ENCODE measurements at regions not wholly inside any gene's neighbourhood (a gene's known extent, or its start where the extent isn't known, plus 50 kb on each side); places are given as distances from the start of the nearest gene placed in this dataset.

- H3K36me3 ChIP-seq (ENCODE audit: insufficient read depth, low read length): no peaks in the 10 kb centered on the region
- H3K4me3 Mint-ChIP-seq: no peak overlapping the region
Observed at GRCh38 chr6:48570656-48571055, 459.7 kb upstream of the PTCHD4 start.

GRCh38 chr6:48568856-48569255 is 457.9 kb upstream of the PTCHD4 start:
- CTCF ChIA-PET: no interaction called here

More at GRCh38 chr6:48570656-48571055, 459.7 kb upstream of the PTCHD4 start:
- Mint-ChIP-seq H3K4me1 (no peaks in the 10 kb centered on the region), H3K27ac (no peak overlapping the region), H3K27me3 (no peaks in the 10 kb centered on the region), H3K9me3 (peaks cover 0 to 34% (median 8%) of the 10 kb centered on the region in 5 donors), H3K36me3 (no peaks in the 10 kb centered on the region)
- ChIA-PET POLR2A (no interaction called here), CTCF (no interaction called here)
- H3K4me1 ChIP-seq (ENCODE audit: insufficient read depth, low read length): no peaks in the 10 kb centered on the region
- no peak for DNase-seq
- no peak overlapping the region for H3K4me3 ChIP-seq (ENCODE audit: low read length)
- no peaks in the 10 kb centered on the region for H3K27me3 ChIP-seq (ENCODE audit: insufficient read depth, low read length, poor library complexity, severe bottlenecking)
- no peaks in the 10 kb centered on the region for H3K9me3 ChIP-seq (ENCODE audit: low read length)
- no peak overlapping the region for H3K27ac ChIP-seq (ENCODE audit: low read depth, low read length)

GRCh38 chr6:48567016-48567415 is 456.0 kb upstream of the PTCHD4 start:
- H3K27me3 ChIP-seq (ENCODE audit: insufficient read depth, low read length, poor library complexity, severe bottlenecking): no peaks in the 10 kb centered on the region
- peaks cover 4 to 29% (median 7%) of the 10 kb centered on the region in 5 donors for H3K9me3 Mint-ChIP-seq

More at GRCh38 chr6:48568856-48569255, 457.9 kb upstream of the PTCHD4 start:
- no peaks in the 10 kb centered on the region for H3K4me1 ChIP-seq (ENCODE audit: insufficient read depth, low read length)
- H3K27me3 ChIP-seq (ENCODE audit: insufficient read depth, low read length, poor library complexity, severe bottlenecking): no peaks in the 10 kb centered on the region
- H3K36me3 ChIP-seq (ENCODE audit: insufficient read depth, low read length): no peaks in the 10 kb centered on the region
- H3K9me3 ChIP-seq (ENCODE audit: low read length): no peaks in the 10 kb centered on the region
- DNase-seq: no peak
- Mint-ChIP-seq H3K4me1 (no peaks in the 10 kb centered on the region), H3K36me3 (no peaks in the 10 kb centered on the region), H3K9me3 (peaks cover 0 to 36% (median 7%) of the 10 kb centered on the region in 5 donors), H3K27ac (no peak overlapping the region), H3K27me3 (no peaks in the 10 kb centered on the region), H3K4me3 (no peak overlapping the region)
- POLR2A ChIA-PET: no interaction called here
- no peak overlapping the region for H3K4me3 ChIP-seq (ENCODE audit: low read length)
- H3K27ac ChIP-seq (ENCODE audit: low read depth, low read length): no peak overlapping the region

GRCh38 chr6:48564036-48564820 is 453.2 kb upstream of the PTCHD4 start:
- no peaks in the 10 kb centered on the region for H3K27me3 ChIP-seq (ENCODE audit: insufficient read depth, low read length, poor library complexity, severe bottlenecking)

More at GRCh38 chr6:48567016-48567415, 456.0 kb upstream of the PTCHD4 start:
- H3K36me3 ChIP-seq (ENCODE audit: insufficient read depth, low read length): no peaks in the 10 kb centered on the region
- no peak for DNase-seq
- Mint-ChIP-seq H3K36me3 (no peaks in the 10 kb centered on the region), H3K4me1 (no peaks in the 10 kb centered on the region), H3K27ac (no peak overlapping the region), H3K27me3 (no peaks in the 10 kb centered on the region), H3K4me3 (no peak overlapping the region)
- H3K9me3 ChIP-seq (ENCODE audit: low read length): no peaks in the 10 kb centered on the region
- ChIA-PET POLR2A (no interaction called here), CTCF (no interaction called here)
- H3K27ac ChIP-seq (ENCODE audit: low read depth, low read length): no peak overlapping the region
- no peak overlapping the region for H3K4me3 ChIP-seq (ENCODE audit: low read length)
- no peaks in the 10 kb centered on the region for H3K4me1 ChIP-seq (ENCODE audit: insufficient read depth, low read length)

GRCh38 chr6:48563433-48563832 is 452.4 kb upstream of the PTCHD4 start:
- Mint-ChIP-seq H3K27me3 (no peaks in the 10 kb centered on the region), H3K27ac (no peak overlapping the region), H3K9me3 (peaks cover 3 to 14% (median 4%) of the 10 kb centered on the region in 5 donors), H3K4me3 (no peak overlapping the region), H3K4me1 (no peaks in the 10 kb centered on the region), H3K36me3 (no peaks in the 10 kb centered on the region)
- H3K36me3 ChIP-seq (ENCODE audit: insufficient read depth, low read length): no peaks in the 10 kb centered on the region
- no peak overlapping the region for H3K4me3 ChIP-seq (ENCODE audit: low read length)
- no peak for DNase-seq
- H3K4me1 ChIP-seq (ENCODE audit: insufficient read depth, low read length): no peaks in the 10 kb centered on the region
- no peaks in the 10 kb centered on the region for H3K27me3 ChIP-seq (ENCODE audit: insufficient read depth, low read length, poor library complexity, severe bottlenecking)
- H3K27ac ChIP-seq (ENCODE audit: low read depth, low read length): no peak overlapping the region
- ChIA-PET CTCF (no interaction called here), POLR2A (no interaction called here)
- H3K9me3 ChIP-seq (ENCODE audit: low read length): no peaks in the 10 kb centered on the region

More at GRCh38 chr6:48564036-48564820, 453.2 kb upstream of the PTCHD4 start:
- Mint-ChIP-seq H3K4me1 (no peaks in the 10 kb centered on the region), H3K36me3 (no peaks in the 10 kb centered on the region), H3K4me3 (no peak overlapping the region), H3K27me3 (no peaks in the 10 kb centered on the region), H3K9me3 (peaks cover 4 to 17% (median 6%) of the 10 kb centered on the region in 5 donors), H3K27ac (no peak overlapping the region)
- ChIA-PET CTCF (no interaction called here), POLR2A (no interaction called here)
- no peaks in the 10 kb centered on the region for H3K4me1 ChIP-seq (ENCODE audit: insufficient read depth, low read length)
- H3K36me3 ChIP-seq (ENCODE audit: insufficient read depth, low read length): no peaks in the 10 kb centered on the region
- H3K27ac ChIP-seq (ENCODE audit: low read depth, low read length): no peak overlapping the region
- DNase-seq: no peak
- no peak overlapping the region for H3K4me3 ChIP-seq (ENCODE audit: low read length)
- H3K9me3 ChIP-seq (ENCODE audit: low read length): no peaks in the 10 kb centered on the region

- Mint-ChIP-seq H3K9me3 (peaks cover 1 to 6% (median 4%) of the 10 kb centered on the region in 5 donors), H3K36me3 (no peaks in the 10 kb centered on the region), H3K27ac (no peak overlapping the region), H3K4me3 (no peak overlapping the region), H3K4me1 (no peaks in the 10 kb centered on the region), H3K27me3 (no peaks in the 10 kb centered on the region)
- H3K4me1 ChIP-seq (ENCODE audit: insufficient read depth, low read length): no peaks in the 10 kb centered on the region
- H3K36me3 ChIP-seq (ENCODE audit: insufficient read depth, low read length): no peaks in the 10 kb centered on the region
- ChIA-PET CTCF (no interaction called here), POLR2A (no interaction called here)
- DNase-seq: no peak
- no peaks in the 10 kb centered on the region for H3K27me3 ChIP-seq (ENCODE audit: insufficient read depth, low read length, poor library complexity, severe bottlenecking)
- no peak overlapping the region for H3K4me3 ChIP-seq (ENCODE audit: low read length)
- no peaks in the 10 kb centered on the region for H3K9me3 ChIP-seq (ENCODE audit: low read length)
- no peak overlapping the region for H3K27ac ChIP-seq (ENCODE audit: low read depth, low read length)
Observed at GRCh38 chr6:48560408-48560807, 449.4 kb upstream of the PTCHD4 start.

- Mint-ChIP-seq H3K27me3 (no peaks in the 10 kb centered on the region), H3K4me3 (no peak overlapping the region), H3K9me3 (peaks cover 0 to 26% (median 3%) of the 10 kb centered on the region in 5 donors), H3K4me1 (no peaks in the 10 kb centered on the region), H3K27ac (no peak overlapping the region), H3K36me3 (peaks cover 0 to 1% (median 0%) of the 10 kb centered on the region in 3 donors)
- Histone ChIP-seq H3K9me3 (ENCODE audit: low read length) (no peaks in the 10 kb centered on the region), H3K27ac (ENCODE audit: low read depth, low read length) (no peak overlapping the region), H3K4me3 (ENCODE audit: low read length) (no peak overlapping the region), H3K36me3 (ENCODE audit: insufficient read depth, low read length) (no peaks in the 10 kb centered on the region), H3K4me1 (ENCODE audit: insufficient read depth, low read length) (no peaks in the 10 kb centered on the region), H3K27me3 (ENCODE audit: insufficient read depth, low read length, poor library complexity, severe bottlenecking) (no peaks in the 10 kb centered on the region)
- ChIA-PET POLR2A (no interaction called here), CTCF (no interaction called here)
- no peak for DNase-seq
Observed at GRCh38 chr6:48553467-48554189, 442.6 kb upstream of the PTCHD4 start.

GRCh38 chr6:48552905-48553304 is 441.9 kb upstream of the PTCHD4 start:
- POLR2A ChIA-PET: no interaction called here
- Histone ChIP-seq H3K4me1 (ENCODE audit: insufficient read depth, low read length) (no peaks in the 10 kb centered on the region), H3K36me3 (ENCODE audit: insufficient read depth, low read length) (no peaks in the 10 kb centered on the region), H3K27me3 (ENCODE audit: insufficient read depth, low read length, poor library complexity, severe bottlenecking) (no peaks in the 10 kb centered on the region), H3K27ac (ENCODE audit: low read depth, low read length) (no peak overlapping the region), H3K4me3 (ENCODE audit: low read length) (no peak overlapping the region), H3K9me3 (ENCODE audit: low read length) (no peaks in the 10 kb centered on the region)
- Mint-ChIP-seq H3K36me3 (peaks cover 0 to 1% (median 0%) of the 10 kb centered on the region in 3 donors), H3K4me3 (no peak overlapping the region), H3K4me1 (no peaks in the 10 kb centered on the region), H3K9me3 (peaks cover 0 to 26% (median 3%) of the 10 kb centered on the region in 5 donors), H3K27me3 (no peaks in the 10 kb centered on the region), H3K27ac (no peak overlapping the region)
- no peak for DNase-seq
- CTCF ChIA-PET: no interaction called here

All from CD8-positive, alpha-beta memory T cell (primary cell).